Right lobe of liver (tissue), 6 donors: ENCODE measurements at regions not wholly inside any gene's neighbourhood (a gene's known extent, or its start where the extent isn't known, plus 50 kb on each side); places are given as distances from the start of the nearest gene placed in this dataset.
A peak's percentile ranks its signal among the peaks of the same experiment; 100 is the strongest.

ENCODE experiments used
- ATAC-seq, 4 donors: fragments of 200-7000 bp; cut with Tn5 transposase; one replicate each; pipeline ENCODE4 v1.9.1; 2020; ENCODE audit warnings: mild to moderate bottlenecking in 4 of 4, moderate library complexity in 4 of 4
- DNase-seq, 3 donors: peaks; one replicate each; pipeline ENCODE4 v3.0.0-alpha.2; 2020
- H3K27ac ChIP-seq, 3 donors: fragments of 200-600 bp; one replicate each; pipeline ENCODE4 v1.8.0; 2022
- H3K27me3 ChIP-seq, 2 donors: fragments of 200-600 bp; one replicate each; pipeline ENCODE4 v1.8.0; 2022
- H3K36me3 ChIP-seq, 4 donors: fragments of 200-600 bp; sonication (generic) in 1 of 4; one replicate each; pipeline versions ENCODE4 v1.5.1 to v1.8.0; 2017 to 2022; ENCODE audit warnings: control low read depth in 1 of 4
- H3K4me1 ChIP-seq, 4 donors: fragments of 200-600 bp; sonication (generic) in 1 of 4; one replicate each; pipeline versions ENCODE4 v1.5.1 to v1.8.0; 2017 to 2022; ENCODE audit warnings: control low read depth in 1 of 4
- H3K4me3 ChIP-seq, 3 donors: fragments of 200-600 bp; one replicate each; pipeline ENCODE4 v1.8.0; 2022
- H3K9me3 ChIP-seq, 4 donors: fragments of 200-600 bp; sonication (generic) in 1 of 4; one replicate each; pipeline versions ENCODE4 v1.5.1 to v1.8.0; 2017 to 2022; ENCODE audit warnings: control low read depth in 1 of 4
- POLR2A ChIP-seq: fragments of 450-650 bp; IDR thresholded peaks from one replicate; pipeline ENCODE4 v1.6.1; 2017; ENCODE audit warnings: antibody characterized with exemption, mild to moderate bottlenecking
- WGBS: methylation state at CpG from one replicate; pipeline ENCODE4 v1.1.6; 2018; ENCODE audit warnings: low coverage, low lambda C conversion rate; ENCODE audit not compliant: insufficient coverage; ENCODE audit errors: missing lambda C conversion rate; 5-methylcytosine and 5-hydroxymethylcytosine counted together
- intact Hi-C, 2 donors: fragments of 100-400 bp; cut with DNase I; formaldehyde crosslinking; loops; one replicate each; pipeline versions ENCODE4 v1.11.2 to v1.14.1; 2022
- TF ChIP-seq, protein P1 (sequence below), 4 donors: fragments of 200-600 bp in 3 of 4; fragments of 450-650 bp in 1 of 4; IDR thresholded peaks; one replicate each; pipeline versions ENCODE4 v1.5.1 to v1.8.0; 2016 to 2022; ENCODE audit warnings: antibody characterized with exemption in 4 of 4, mild to moderate bottlenecking in 2 of 4
- donor health status: DM: no; HTN: yes; CAD: no.
- donor health status: DM: no; HTN: no; CAD: no.
- donor health status: DM: no; HTN: no; CAD: no.
- donor health status: DM: no; HTN: yes; CAD: no.
- donor health status: DM: no; HTN: yes; CAD: no.

DNA sequence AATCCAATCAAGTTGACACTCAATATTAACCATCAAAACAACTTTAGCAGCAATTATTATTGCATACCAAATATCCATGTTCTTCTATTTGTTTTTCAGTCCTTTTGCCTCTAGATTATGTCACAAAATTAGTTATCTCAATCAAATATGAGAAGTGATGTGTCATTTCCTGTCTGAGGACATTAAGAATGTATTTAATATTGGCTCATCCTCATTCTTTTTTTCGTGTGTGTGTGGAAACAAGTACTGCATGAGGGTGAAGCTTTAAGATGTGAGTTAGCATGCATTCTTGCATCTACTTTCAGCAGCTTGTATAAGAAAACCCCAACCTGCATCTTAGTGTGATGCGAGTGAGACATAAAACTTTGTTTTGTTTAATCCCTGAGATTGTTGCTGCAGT is 301.4 kb downstream of the GRIA2 start:
- Histone ChIP-seq H3K4me1 (no peaks in the 10 kb centered on the region), H3K27me3 (no peaks in the 10 kb centered on the region), H3K9me3 (no peaks in the 10 kb centered on the region), H3K4me3 (no peak overlapping the region), H3K27ac (no peak overlapping the region), H3K36me3 (no peaks in the 10 kb centered on the region)
- intact Hi-C loops = no loop called here
- DNase-seq = no peak
- 38% methylated on average over 2 of the region's 2 CpGs for WGBS
- ATAC-seq = no peak
- no peak for TF ChIP-seq POLR2A
- TF ChIP-seq, protein P1, sequence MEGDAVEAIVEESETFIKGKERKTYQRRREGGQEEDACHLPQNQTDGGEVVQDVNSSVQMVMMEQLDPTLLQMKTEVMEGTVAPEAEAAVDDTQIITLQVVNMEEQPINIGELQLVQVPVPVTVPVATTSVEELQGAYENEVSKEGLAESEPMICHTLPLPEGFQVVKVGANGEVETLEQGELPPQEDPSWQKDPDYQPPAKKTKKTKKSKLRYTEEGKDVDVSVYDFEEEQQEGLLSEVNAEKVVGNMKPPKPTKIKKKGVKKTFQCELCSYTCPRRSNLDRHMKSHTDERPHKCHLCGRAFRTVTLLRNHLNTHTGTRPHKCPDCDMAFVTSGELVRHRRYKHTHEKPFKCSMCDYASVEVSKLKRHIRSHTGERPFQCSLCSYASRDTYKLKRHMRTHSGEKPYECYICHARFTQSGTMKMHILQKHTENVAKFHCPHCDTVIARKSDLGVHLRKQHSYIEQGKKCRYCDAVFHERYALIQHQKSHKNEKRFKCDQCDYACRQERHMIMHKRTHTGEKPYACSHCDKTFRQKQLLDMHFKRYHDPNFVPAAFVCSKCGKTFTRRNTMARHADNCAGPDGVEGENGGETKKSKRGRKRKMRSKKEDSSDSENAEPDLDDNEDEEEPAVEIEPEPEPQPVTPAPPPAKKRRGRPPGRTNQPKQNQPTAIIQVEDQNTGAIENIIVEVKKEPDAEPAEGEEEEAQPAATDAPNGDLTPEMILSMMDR (IDR thresholded peaks at IDR 0.05) = no peak

DNA sequence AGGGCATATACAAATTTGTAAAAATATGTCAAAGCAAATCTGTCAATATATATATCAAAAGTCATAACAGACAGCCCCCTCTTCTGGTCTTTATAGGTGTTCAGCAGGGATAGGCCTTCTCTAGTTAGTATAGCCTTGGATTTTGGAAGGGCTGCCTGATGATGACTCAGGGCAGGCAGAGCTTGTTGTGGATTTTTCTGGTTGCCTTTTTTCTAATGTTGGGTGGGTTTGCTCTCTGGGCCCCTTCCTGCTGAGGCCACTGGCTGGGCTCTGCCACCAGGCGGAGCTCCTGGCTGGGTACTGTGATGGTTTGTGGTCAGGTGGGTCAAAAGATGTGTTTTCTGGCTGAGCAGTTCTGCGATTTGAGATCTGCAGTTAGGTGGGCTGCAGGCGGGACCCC is 294.2 kb downstream of the GRIA2 start:
- ATAC-seq (no peak), DNase-seq (no peak)
- Histone ChIP-seq H3K27me3 (no peaks in the 10 kb centered on the region), H3K36me3 (no peaks in the 10 kb centered on the region), H3K4me3 (no peak overlapping the region), H3K4me1 (no peaks in the 10 kb centered on the region), H3K9me3 (no peaks in the 10 kb centered on the region), H3K27ac (no peak overlapping the region)
- TF ChIP-seq, protein P1 (IDR thresholded peaks at IDR 0.05) = peak in 2 of 4 donors; percentile 11 to 22
- no peak for TF ChIP-seq POLR2A
- intact Hi-C loops = no loop called here
- 44% methylated on average over 3 of the region's 3 CpGs for WGBS

DNA sequence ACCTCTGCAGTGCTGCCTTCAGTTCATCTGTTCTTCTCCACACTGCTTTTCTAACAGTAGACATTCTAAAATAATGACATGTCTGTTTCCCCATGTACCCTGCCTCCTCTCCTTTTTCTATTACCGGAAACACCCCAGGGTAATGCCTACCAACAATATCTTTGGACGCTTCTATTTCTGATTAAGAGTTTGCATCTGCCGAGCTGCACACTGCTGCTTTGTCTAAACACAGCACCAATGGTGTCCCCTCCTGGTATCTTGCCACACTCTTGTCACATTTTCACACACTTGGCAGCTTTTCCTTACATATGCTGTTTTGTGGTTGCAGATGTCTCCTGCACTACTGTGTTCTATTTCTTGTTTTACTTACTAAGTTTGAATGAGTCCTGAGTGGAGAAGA is 288.8 kb downstream of the GRIA2 start:
- no peak for DNase-seq
- intact Hi-C loops = no loop called here
- no peak overlapping the region for H3K4me3 ChIP-seq
- no peaks in the 10 kb centered on the region for H3K27me3 ChIP-seq
- H3K36me3 ChIP-seq = no peaks in the 10 kb centered on the region
- 63% methylated on average over 3 of the region's 3 CpGs for WGBS
- H3K4me1 ChIP-seq = no peaks in the 10 kb centered on the region
- no peak for TF ChIP-seq POLR2A
- TF ChIP-seq, protein P1 (IDR thresholded peaks at IDR 0.05) = no peak
- H3K9me3 ChIP-seq = no peaks in the 10 kb centered on the region
- H3K27ac ChIP-seq = no peak overlapping the region
- no peak for ATAC-seq

DNA sequence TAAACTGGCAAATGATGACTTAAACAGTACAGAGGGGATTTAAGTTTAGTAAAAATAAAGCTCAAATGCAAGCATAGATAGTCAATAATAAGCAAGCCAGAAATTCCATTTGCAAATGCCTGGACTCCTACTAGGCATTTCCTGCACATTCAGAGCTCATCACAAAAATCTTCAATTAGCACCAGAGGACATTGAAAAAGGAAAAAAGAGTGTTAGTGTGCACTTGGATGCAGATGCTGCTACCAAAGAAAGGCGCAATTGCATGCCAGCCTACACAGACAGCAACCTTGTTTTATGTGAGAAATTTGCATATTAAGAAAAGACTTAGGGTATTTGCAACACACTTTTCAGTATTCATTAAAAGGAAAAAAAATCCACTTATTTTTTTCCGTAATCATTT is 282.1 kb downstream of the GRIA2 start:
- Histone ChIP-seq H3K9me3 (no peaks in the 10 kb centered on the region), H3K36me3 (no peaks in the 10 kb centered on the region), H3K4me1 (no peaks in the 10 kb centered on the region), H3K4me3 (no peak overlapping the region), H3K27ac (no peak overlapping the region), H3K27me3 (no peaks in the 10 kb centered on the region)
- WGBS = 82% methylated on average over 2 of the region's 2 CpGs
- ATAC-seq (no peak), DNase-seq (no peak)
- TF ChIP-seq, protein P1 (IDR thresholded peaks at IDR 0.05) = no peak
- TF ChIP-seq POLR2A = no peak
- intact Hi-C loops = no loop called here

DNA sequence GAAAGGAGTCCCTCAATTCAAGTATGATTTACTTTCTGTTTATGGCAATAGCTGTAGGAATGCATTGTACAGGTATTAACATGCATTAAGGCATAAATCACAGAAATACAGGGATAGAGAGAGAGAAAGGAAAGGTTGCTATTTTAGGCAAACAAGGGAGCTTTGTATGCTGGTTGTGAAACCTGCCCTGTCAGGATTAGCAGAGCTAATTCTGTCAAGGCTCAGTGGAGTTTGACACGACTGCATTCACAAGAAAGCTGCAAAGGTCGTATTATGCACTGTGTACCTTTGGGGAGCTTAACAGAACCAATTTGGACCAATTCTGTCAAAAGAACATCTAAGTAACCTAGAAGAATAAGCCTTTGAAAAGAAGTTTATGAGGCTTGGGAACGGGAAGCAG is 239.3 kb downstream of the GRIA2 start:
- no peak for ATAC-seq
- 21% methylated on average over 3 of the region's 3 CpGs for WGBS

More for the DNA sequence above, 239.3 kb downstream of the GRIA2 start:
- Histone ChIP-seq H3K36me3 (no peaks in the 10 kb centered on the region), H3K4me3 (no peak overlapping the region), H3K27ac (no peak overlapping the region), H3K9me3 (no peaks in the 10 kb centered on the region), H3K4me1 (no peaks in the 10 kb centered on the region), H3K27me3 (no peaks in the 10 kb centered on the region)
- intact Hi-C loops = no loop called here
- DNase-seq = no peak
- TF ChIP-seq, protein P1 (IDR thresholded peaks at IDR 0.05) = no peak
- TF ChIP-seq POLR2A = no peak
